ENCODE measurements at regions not wholly inside any gene's neighbourhood (a gene's known extent, or its start where the extent isn't known, plus 50 kb on each side); places are given as distances from the start of the nearest gene placed in this dataset.

GRCh38 chr15:70167155-70167554, 69.4 kb upstream of the TLE3 start:
- ChIA-PET CTCF (no interaction called here), POLR2A (ENCODE audit: low non-redundant PET) (no interaction called here)
- no peak for DNase-seq (ENCODE audit: low spot score)
- TF ChIP-seq, protein P1, sequence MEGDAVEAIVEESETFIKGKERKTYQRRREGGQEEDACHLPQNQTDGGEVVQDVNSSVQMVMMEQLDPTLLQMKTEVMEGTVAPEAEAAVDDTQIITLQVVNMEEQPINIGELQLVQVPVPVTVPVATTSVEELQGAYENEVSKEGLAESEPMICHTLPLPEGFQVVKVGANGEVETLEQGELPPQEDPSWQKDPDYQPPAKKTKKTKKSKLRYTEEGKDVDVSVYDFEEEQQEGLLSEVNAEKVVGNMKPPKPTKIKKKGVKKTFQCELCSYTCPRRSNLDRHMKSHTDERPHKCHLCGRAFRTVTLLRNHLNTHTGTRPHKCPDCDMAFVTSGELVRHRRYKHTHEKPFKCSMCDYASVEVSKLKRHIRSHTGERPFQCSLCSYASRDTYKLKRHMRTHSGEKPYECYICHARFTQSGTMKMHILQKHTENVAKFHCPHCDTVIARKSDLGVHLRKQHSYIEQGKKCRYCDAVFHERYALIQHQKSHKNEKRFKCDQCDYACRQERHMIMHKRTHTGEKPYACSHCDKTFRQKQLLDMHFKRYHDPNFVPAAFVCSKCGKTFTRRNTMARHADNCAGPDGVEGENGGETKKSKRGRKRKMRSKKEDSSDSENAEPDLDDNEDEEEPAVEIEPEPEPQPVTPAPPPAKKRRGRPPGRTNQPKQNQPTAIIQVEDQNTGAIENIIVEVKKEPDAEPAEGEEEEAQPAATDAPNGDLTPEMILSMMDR (conservative IDR thresholded peaks at IDR 0.05; ENCODE audit: low read depth): no peak
- H3K27ac ChIP-seq: no peak overlapping the region

DNA sequence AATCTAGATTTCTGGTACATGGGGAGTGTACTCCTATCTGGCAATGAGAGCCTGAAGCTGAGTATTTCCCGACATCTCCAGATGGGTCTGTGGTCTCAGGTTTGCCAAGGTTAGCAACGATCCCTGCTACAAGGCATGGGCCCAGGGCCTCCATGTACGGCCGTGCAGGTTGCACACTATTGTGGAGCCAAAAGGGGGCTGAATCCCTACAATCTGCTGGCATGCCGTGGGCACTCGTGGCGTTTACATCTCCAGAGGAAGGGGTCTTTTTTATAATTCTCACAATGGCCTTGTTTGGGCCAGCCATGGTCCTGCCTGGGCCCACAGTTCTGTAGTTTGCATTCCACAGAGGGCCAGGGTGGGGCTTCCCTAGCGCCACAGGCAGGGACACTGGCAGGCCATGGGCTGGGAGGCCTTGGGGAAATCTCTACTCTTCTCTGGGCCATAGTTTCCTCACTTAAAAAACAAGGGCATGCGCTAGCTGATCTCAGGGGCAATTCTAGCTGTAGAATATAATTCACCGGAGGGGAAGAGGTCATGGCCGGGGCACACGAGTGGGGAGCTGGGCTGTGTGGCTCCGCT, 68.9 kb upstream of the TLE3 start:
- POLR2A ChIA-PET (ENCODE audit: low non-redundant PET): no interaction called here
- no peak overlapping the region for H3K27ac ChIP-seq
- TF ChIP-seq, protein P1 (conservative IDR thresholded peaks at IDR 0.05; ENCODE audit: low read depth): no peak
- CTCF ChIA-PET: interaction anchor here (0.7 kb wide), 1 partner anchor 117 kb away, joined by 6 read pairs; no protein-coding TSS in a partner anchor
- no peak for DNase-seq (ENCODE audit: low spot score)

- POLR2A ChIA-PET (ENCODE audit: low non-redundant PET): no interaction called here
- no peak for DNase-seq (ENCODE audit: low spot score)
- CTCF ChIA-PET: no interaction called here
- no peak overlapping the region for H3K27ac ChIP-seq
- TF ChIP-seq, protein P1 (conservative IDR thresholded peaks at IDR 0.05; ENCODE audit: low read depth): no peak
These were observed 68.1 kb upstream of the TLE3 start for GRCh38 chr15:70165716-70166284.

GRCh38 chr15:70164910-70165715, 67.4 kb upstream of the TLE3 start:
- CTCF ChIA-PET: interaction anchor here (0.6 kb wide), 1 partner anchor 28 kb away, joined by 3 read pairs; no protein-coding TSS in a partner anchor
- no peak overlapping the region for H3K27ac ChIP-seq
- TF ChIP-seq, protein P1 (conservative IDR thresholded peaks at IDR 0.05; ENCODE audit: low read depth): no peak
- no peak for DNase-seq (ENCODE audit: low spot score)
- POLR2A ChIA-PET (ENCODE audit: low non-redundant PET): no interaction called here

DNA sequence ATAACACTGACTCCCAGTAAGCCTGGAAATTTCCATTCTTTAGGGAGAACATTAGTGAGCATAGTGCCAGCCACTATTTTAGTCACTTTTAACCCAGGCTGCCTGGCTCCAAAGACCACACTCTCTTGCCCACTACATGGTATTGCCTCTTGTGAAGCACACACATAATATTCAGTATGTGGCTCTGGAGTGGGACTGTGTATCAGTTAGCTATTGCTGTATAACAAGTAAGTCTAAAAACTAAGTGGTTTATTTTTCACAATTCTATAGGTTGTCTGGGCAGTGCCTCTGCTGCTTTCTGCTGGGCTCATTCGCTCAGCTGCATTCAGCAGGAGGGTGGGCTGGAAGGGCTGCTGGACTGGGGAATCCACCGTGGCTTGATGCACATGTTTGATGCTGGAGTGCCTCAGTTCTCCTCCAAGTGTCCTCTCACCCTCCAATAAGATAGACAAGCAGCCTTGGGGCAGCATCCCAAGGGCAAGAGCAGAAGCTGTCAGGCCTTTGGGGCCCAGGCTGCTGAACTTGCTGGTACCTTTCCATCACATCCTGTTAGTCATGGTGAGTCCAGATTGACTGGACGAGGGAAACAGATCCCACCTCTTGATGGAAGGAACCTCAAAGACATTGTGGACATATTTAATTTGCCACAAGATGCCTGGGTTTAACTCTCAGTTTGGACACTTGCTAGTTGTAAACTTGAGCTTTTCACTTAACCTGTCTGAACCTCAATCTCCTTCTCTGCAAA, 66.6 kb upstream of the TLE3 start:
- no peak overlapping the region for H3K27ac ChIP-seq
- CTCF ChIA-PET: interaction anchor here (0.6 to 0.7 kb wide), 2 partner anchors 28 to 58 kb away, joined by 3 read pairs; no protein-coding TSS in a partner anchor
- TF ChIP-seq, protein P1 (conservative IDR thresholded peaks at IDR 0.05; ENCODE audit: low read depth): no peak
- POLR2A ChIA-PET (ENCODE audit: low non-redundant PET): no interaction called here
- DNase-seq (ENCODE audit: low spot score): no peak
